Activated naive CD8-positive, alpha-beta T cell treated with anti-CD3 and anti-CD28 coated beads for 36 hours (primary cell): ENCODE measurements at regions not wholly inside any gene's neighbourhood (a gene's known extent, or its start where the extent isn't known, plus 50 kb on each side); places are given as distances from the start of the nearest gene placed in this dataset.

Source experiments
- DNase-seq: peaks from one replicate; pipeline ENCODE4 v3.0.0; 2021
- H3K27ac Mint-ChIP-seq: one replicate; pipeline ENCODE4 v1.8.0; 2022; ENCODE audit warnings: mild to moderate bottlenecking, moderate library complexity, mixed read lengths
- H3K27me3 Mint-ChIP-seq: one replicate; pipeline ENCODE4 v1.8.0; 2022; ENCODE audit warnings: mild to moderate bottlenecking, mixed read lengths
- H3K36me3 Mint-ChIP-seq: one replicate; pipeline ENCODE4 v1.8.0; 2021; ENCODE audit warnings: mild to moderate bottlenecking, mixed read lengths
- H3K4me1 Mint-ChIP-seq: one replicate; pipeline ENCODE4 v1.8.0; 2021; ENCODE audit warnings: mixed read lengths
- H3K4me3 Mint-ChIP-seq: one replicate; pipeline ENCODE4 v1.8.0; 2022; ENCODE audit warnings: mild to moderate bottlenecking, moderate library complexity, mixed read lengths
- H3K9me3 Mint-ChIP-seq: one replicate; pipeline ENCODE4 v1.8.0; 2022; ENCODE audit warnings: mixed read lengths

- H3K9me3 Mint-ChIP-seq: no peaks in the 10 kb centered on the region
- peaks cover 5% of the 10 kb centered on the region for H3K27me3 Mint-ChIP-seq
- no peak overlapping the region for H3K4me3 Mint-ChIP-seq
- no peak for DNase-seq
- H3K4me1 Mint-ChIP-seq: no peaks in the 10 kb centered on the region
- no peak overlapping the region for H3K27ac Mint-ChIP-seq
- H3K36me3 Mint-ChIP-seq: no peaks in the 10 kb centered on the region
Measured at GRCh38 chr3:159902546-159903314, 85.9 kb upstream of the IL12A start.

GRCh38 chr3:159904455-159904854 lies 84.2 kb upstream of the IL12A start:
- H3K4me3 Mint-ChIP-seq: no peak overlapping the region

GRCh38 chr3:159904911-159905310 lies 83.7 kb upstream of the IL12A start:
- Mint-ChIP-seq H3K4me3 (no peak overlapping the region), H3K27me3 (peaks cover 5% of the 10 kb centered on the region)

More at GRCh38 chr3:159904455-159904854, 84.2 kb upstream of the IL12A start:
- Mint-ChIP-seq H3K4me1 (no peaks in the 10 kb centered on the region), H3K27me3 (peaks cover 5% of the 10 kb centered on the region), H3K27ac (no peak overlapping the region), H3K36me3 (no peaks in the 10 kb centered on the region), H3K9me3 (no peaks in the 10 kb centered on the region)
- no peak for DNase-seq

GRCh38 chr3:159907828-159908227 lies 80.8 kb upstream of the IL12A start:
- Mint-ChIP-seq H3K4me3 (no peak overlapping the region), H3K36me3 (no peaks in the 10 kb centered on the region), H3K27ac (no peak overlapping the region), H3K4me1 (peaks cover 11% of the 10 kb centered on the region), H3K27me3 (no peaks in the 10 kb centered on the region), H3K9me3 (no peaks in the 10 kb centered on the region)
- no peak for DNase-seq

More at GRCh38 chr3:159904911-159905310, 83.7 kb upstream of the IL12A start:
- H3K4me1 Mint-ChIP-seq: no peaks in the 10 kb centered on the region
- no peak overlapping the region for H3K27ac Mint-ChIP-seq
- H3K36me3 Mint-ChIP-seq: no peaks in the 10 kb centered on the region
- no peak for DNase-seq
- no peaks in the 10 kb centered on the region for H3K9me3 Mint-ChIP-seq

- H3K4me3 Mint-ChIP-seq: peak overlapping the region; percentile 7
- H3K9me3 Mint-ChIP-seq: no peaks in the 10 kb centered on the region
- H3K36me3 Mint-ChIP-seq: no peaks in the 10 kb centered on the region
- peak; percentile 4 for DNase-seq
- H3K27me3 Mint-ChIP-seq: peaks cover 3% of the 10 kb centered on the region
- H3K4me1 Mint-ChIP-seq: peaks cover 11% of the 10 kb centered on the region
- H3K27ac Mint-ChIP-seq: peak overlapping the region; percentile 42
Measured at GRCh38 chr3:159910991-159911663, 77.5 kb upstream of the IL12A start.

GRCh38 chr3:159911664-159912037 lies 77.0 kb upstream of the IL12A start:
- Mint-ChIP-seq H3K4me3 (no peak overlapping the region), H3K27ac (no peak overlapping the region), H3K36me3 (no peaks in the 10 kb centered on the region), H3K4me1 (peaks cover 11% of the 10 kb centered on the region), H3K27me3 (peaks cover 4% of the 10 kb centered on the region), H3K9me3 (no peaks in the 10 kb centered on the region)
- no peak for DNase-seq

- H3K36me3 Mint-ChIP-seq: no peaks in the 10 kb centered on the region
Measured at GRCh38 chr3:159913712-159914414, 74.8 kb upstream of the IL12A start.

GRCh38 chr3:159914426-159914825 lies 74.2 kb upstream of the IL12A start:
- DNase-seq: no peak
- Mint-ChIP-seq H3K9me3 (no peaks in the 10 kb centered on the region), H3K4me1 (peaks cover 11% of the 10 kb centered on the region), H3K4me3 (no peak overlapping the region), H3K36me3 (no peaks in the 10 kb centered on the region), H3K27me3 (peaks cover 9% of the 10 kb centered on the region), H3K27ac (no peak overlapping the region)

More at GRCh38 chr3:159913712-159914414, 74.8 kb upstream of the IL12A start:
- Mint-ChIP-seq H3K4me3 (no peak overlapping the region), H3K4me1 (peaks cover 11% of the 10 kb centered on the region), H3K9me3 (no peaks in the 10 kb centered on the region), H3K27me3 (peaks cover 9% of the 10 kb centered on the region), H3K27ac (no peak overlapping the region)
- DNase-seq: no peak

- H3K27ac Mint-ChIP-seq: no peak overlapping the region
- H3K4me1 Mint-ChIP-seq: peaks cover 9% of the 10 kb centered on the region
- DNase-seq: no peak
- H3K4me3 Mint-ChIP-seq: no peak overlapping the region
- no peaks in the 10 kb centered on the region for H3K9me3 Mint-ChIP-seq
- no peaks in the 10 kb centered on the region for H3K36me3 Mint-ChIP-seq
- peaks cover 9% of the 10 kb centered on the region for H3K27me3 Mint-ChIP-seq
Measured at GRCh38 chr3:159916052-159916451, 72.6 kb upstream of the IL12A start.

GRCh38 chr3:159917141-159917540 lies 71.5 kb upstream of the IL12A start:
- Mint-ChIP-seq H3K27ac (no peak overlapping the region), H3K4me3 (no peak overlapping the region), H3K27me3 (peaks cover 9% of the 10 kb centered on the region), H3K4me1 (no peaks in the 10 kb centered on the region), H3K36me3 (no peaks in the 10 kb centered on the region), H3K9me3 (no peaks in the 10 kb centered on the region)
- DNase-seq: no peak

- no peaks in the 10 kb centered on the region for H3K4me1 Mint-ChIP-seq
- no peaks in the 10 kb centered on the region for H3K9me3 Mint-ChIP-seq
Measured at GRCh38 chr3:159919873-159920272, 68.8 kb upstream of the IL12A start.

GRCh38 chr3:159922193-159922840 lies 66.3 kb upstream of the IL12A start:
- no peaks in the 10 kb centered on the region for H3K36me3 Mint-ChIP-seq
- H3K27me3 Mint-ChIP-seq: no peaks in the 10 kb centered on the region
- H3K27ac Mint-ChIP-seq: no peak overlapping the region
- no peaks in the 10 kb centered on the region for H3K9me3 Mint-ChIP-seq
- H3K4me3 Mint-ChIP-seq: no peak overlapping the region
- no peaks in the 10 kb centered on the region for H3K4me1 Mint-ChIP-seq
- no peak for DNase-seq

More at GRCh38 chr3:159919873-159920272, 68.8 kb upstream of the IL12A start:
- no peaks in the 10 kb centered on the region for H3K36me3 Mint-ChIP-seq
- H3K27me3 Mint-ChIP-seq: peaks cover 9% of the 10 kb centered on the region
- H3K4me3 Mint-ChIP-seq: no peak overlapping the region
- no peak overlapping the region for H3K27ac Mint-ChIP-seq
- no peak for DNase-seq

- H3K4me3 Mint-ChIP-seq: no peak overlapping the region
- H3K36me3 Mint-ChIP-seq: no peaks in the 10 kb centered on the region
- no peaks in the 10 kb centered on the region for H3K9me3 Mint-ChIP-seq
- H3K27ac Mint-ChIP-seq: no peak overlapping the region
- DNase-seq: no peak
- H3K27me3 Mint-ChIP-seq: no peaks in the 10 kb centered on the region
- no peaks in the 10 kb centered on the region for H3K4me1 Mint-ChIP-seq
Measured at GRCh38 chr3:159922861-159923312, 65.7 kb upstream of the IL12A start.

GRCh38 chr3:159923336-159923735 lies 65.3 kb upstream of the IL12A start:
- H3K27ac Mint-ChIP-seq: no peak overlapping the region
- no peaks in the 10 kb centered on the region for H3K27me3 Mint-ChIP-seq
- H3K36me3 Mint-ChIP-seq: no peaks in the 10 kb centered on the region
- no peaks in the 10 kb centered on the region for H3K4me1 Mint-ChIP-seq
- no peak for DNase-seq
- H3K4me3 Mint-ChIP-seq: no peak overlapping the region
- no peaks in the 10 kb centered on the region for H3K9me3 Mint-ChIP-seq

GRCh38 chr3:159923956-159924355 lies 64.7 kb upstream of the IL12A start:
- Mint-ChIP-seq H3K4me3 (no peak overlapping the region), H3K27ac (no peak overlapping the region), H3K36me3 (no peaks in the 10 kb centered on the region), H3K9me3 (no peaks in the 10 kb centered on the region), H3K27me3 (no peaks in the 10 kb centered on the region), H3K4me1 (no peaks in the 10 kb centered on the region)
- DNase-seq: no peak
